ENCODE measurements at regions not wholly inside any gene's neighbourhood (a gene's known extent, or its start where the extent isn't known, plus 50 kb on each side); places are given as distances from the start of the nearest gene placed in this dataset.

DNA sequence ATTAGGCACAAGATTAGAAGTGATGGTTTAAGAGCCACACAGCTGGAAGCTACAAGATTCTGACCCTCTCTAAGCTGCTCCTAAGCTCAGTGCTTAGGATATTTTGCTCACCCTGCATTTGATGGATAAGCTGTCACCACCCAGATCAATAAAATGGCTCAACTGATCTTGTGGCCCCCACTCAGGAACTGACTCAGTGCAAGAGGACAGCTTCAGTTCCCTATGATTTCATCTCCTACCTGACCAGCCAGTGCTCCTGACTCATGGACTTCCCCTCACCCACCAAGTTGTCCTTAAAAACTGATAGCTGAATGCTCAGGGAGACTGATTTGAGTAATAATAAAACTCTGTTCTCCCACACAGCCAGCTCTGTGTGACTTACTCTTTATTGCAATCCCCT is 833.8 kb downstream of the GRID1 start:
- H3K27ac ChIP-seq = no peak overlapping the region
- no peaks in the 10 kb centered on the region for H3K4me1 ChIP-seq
- intact Hi-C loops (cut with DNase I) = no loop called here
- ATAC-seq (no peak), DNase-seq (no peak)
- peaks cover 0 to 2% (median 1%) of the 10 kb centered on the region in 3 donors for H3K27me3 ChIP-seq (ENCODE audit: insufficient read depth in 3 of 3, low read length in 2 of 3)
- no peaks in the 10 kb centered on the region for H3K36me3 ChIP-seq (ENCODE audit: insufficient read depth in 1 of 2, low read depth in 1 of 2)
- no peak overlapping the region for H3K4me3 ChIP-seq
- no peaks in the 10 kb centered on the region for H3K9me3 ChIP-seq
- TF ChIP-seq, protein P1, sequence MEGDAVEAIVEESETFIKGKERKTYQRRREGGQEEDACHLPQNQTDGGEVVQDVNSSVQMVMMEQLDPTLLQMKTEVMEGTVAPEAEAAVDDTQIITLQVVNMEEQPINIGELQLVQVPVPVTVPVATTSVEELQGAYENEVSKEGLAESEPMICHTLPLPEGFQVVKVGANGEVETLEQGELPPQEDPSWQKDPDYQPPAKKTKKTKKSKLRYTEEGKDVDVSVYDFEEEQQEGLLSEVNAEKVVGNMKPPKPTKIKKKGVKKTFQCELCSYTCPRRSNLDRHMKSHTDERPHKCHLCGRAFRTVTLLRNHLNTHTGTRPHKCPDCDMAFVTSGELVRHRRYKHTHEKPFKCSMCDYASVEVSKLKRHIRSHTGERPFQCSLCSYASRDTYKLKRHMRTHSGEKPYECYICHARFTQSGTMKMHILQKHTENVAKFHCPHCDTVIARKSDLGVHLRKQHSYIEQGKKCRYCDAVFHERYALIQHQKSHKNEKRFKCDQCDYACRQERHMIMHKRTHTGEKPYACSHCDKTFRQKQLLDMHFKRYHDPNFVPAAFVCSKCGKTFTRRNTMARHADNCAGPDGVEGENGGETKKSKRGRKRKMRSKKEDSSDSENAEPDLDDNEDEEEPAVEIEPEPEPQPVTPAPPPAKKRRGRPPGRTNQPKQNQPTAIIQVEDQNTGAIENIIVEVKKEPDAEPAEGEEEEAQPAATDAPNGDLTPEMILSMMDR (IDR thresholded peaks at IDR 0.05) = no peak

DNA sequence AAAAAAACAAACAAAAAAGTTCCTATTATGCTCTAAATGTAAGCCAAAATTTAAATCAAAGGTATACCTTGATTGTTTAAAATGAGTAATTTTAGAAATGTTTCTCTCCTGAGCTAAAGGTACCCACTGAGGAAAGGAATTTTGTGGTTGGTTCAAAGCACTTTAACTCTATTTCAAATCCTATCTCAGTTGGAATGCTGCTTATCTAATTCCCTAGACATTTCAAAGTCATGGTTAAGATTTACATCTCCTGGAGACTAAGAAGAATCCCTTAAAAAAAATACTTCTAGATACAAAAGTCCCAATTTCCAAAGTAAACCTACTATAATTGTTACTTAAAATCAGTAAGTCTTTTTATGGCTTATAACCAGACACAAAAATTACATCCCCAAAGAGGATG is 830.7 kb downstream of the GRID1 start:
- H3K4me3 ChIP-seq = no peak overlapping the region
- no peaks in the 10 kb centered on the region for H3K36me3 ChIP-seq (ENCODE audit: insufficient read depth in 1 of 2, low read depth in 1 of 2)
- no peaks in the 10 kb centered on the region for H3K4me1 ChIP-seq
- ATAC-seq (no peak), DNase-seq (no peak)
- intact Hi-C loops (cut with DNase I) = no loop called here
- no peaks in the 10 kb centered on the region for H3K9me3 ChIP-seq
- peaks cover 0 to 2% (median 1%) of the 10 kb centered on the region in 3 donors for H3K27me3 ChIP-seq (ENCODE audit: insufficient read depth in 3 of 3, low read length in 2 of 3)
- TF ChIP-seq, protein P1 (IDR thresholded peaks at IDR 0.05) = no peak
- no peak overlapping the region for H3K27ac ChIP-seq

DNA sequence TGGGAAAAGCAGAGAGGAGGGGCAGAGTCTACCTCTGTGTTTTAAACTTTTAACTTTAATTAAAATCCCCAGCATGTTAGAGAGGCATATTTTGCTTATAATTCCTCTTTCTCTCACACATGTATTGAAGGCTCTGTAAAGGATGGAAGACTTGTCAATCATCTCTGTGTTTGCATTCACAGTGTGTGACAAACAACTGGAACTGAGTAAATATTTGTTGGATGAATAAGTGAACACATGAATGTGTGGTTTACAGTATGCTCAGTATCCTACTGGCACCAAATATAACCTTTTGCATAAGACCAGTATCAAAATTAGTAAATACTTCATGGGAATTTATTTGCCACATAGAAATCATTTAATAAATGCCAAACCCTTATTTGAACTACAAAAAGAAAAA is 829.0 kb downstream of the GRID1 start:
- H3K27me3 ChIP-seq (ENCODE audit: insufficient read depth in 3 of 3, low read length in 2 of 3) = peaks cover 0 to 2% (median 1%) of the 10 kb centered on the region in 3 donors
- H3K9me3 ChIP-seq = no peaks in the 10 kb centered on the region
- H3K4me1 ChIP-seq = no peaks in the 10 kb centered on the region
- H3K36me3 ChIP-seq (ENCODE audit: insufficient read depth in 1 of 2, low read depth in 1 of 2) = no peaks in the 10 kb centered on the region
- ATAC-seq (no peak), DNase-seq (no peak)
- H3K4me3 ChIP-seq = no peak overlapping the region
- TF ChIP-seq, protein P1 (IDR thresholded peaks at IDR 0.05) = no peak
- no peak overlapping the region for H3K27ac ChIP-seq
- intact Hi-C loops (cut with DNase I) = no loop called here

DNA sequence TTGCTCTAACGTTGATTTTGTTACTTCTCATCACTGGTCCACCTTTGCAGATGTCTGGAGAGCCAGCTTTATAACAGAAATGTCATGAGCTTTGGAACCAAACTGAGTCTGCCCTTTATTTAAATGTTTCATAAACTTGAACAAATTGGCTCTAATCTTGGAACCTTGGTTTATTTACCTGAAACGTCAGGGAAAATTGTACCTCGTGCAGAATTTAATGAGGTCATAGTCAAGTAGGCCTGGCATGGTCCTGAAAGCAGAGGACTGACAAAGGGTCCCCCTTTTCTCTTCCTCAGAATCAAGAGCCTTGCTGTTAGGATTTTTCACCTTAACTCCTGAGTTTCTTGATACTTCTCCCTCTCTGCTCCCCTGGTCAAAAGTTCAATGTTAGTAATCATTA is 828.0 kb downstream of the GRID1 start:
- Histone ChIP-seq H3K27me3 (ENCODE audit: insufficient read depth in 3 of 3, low read length in 2 of 3) (peaks cover 0 to 2% (median 0%) of the 10 kb centered on the region in 3 donors), H3K4me1 (no peaks in the 10 kb centered on the region), H3K4me3 (no peak overlapping the region), H3K27ac (no peak overlapping the region), H3K9me3 (no peaks in the 10 kb centered on the region), H3K36me3 (ENCODE audit: insufficient read depth in 1 of 2, low read depth in 1 of 2) (no peaks in the 10 kb centered on the region)
- DNase-seq (no peak), ATAC-seq (no peak)
- 66 to 82% (median 74%) methylated on average over 3 of the region's 3 CpGs for WGBS, 3 donors
- intact Hi-C loops (cut with DNase I) = no loop called here
- TF ChIP-seq, protein P1 (IDR thresholded peaks at IDR 0.05) = no peak

DNA sequence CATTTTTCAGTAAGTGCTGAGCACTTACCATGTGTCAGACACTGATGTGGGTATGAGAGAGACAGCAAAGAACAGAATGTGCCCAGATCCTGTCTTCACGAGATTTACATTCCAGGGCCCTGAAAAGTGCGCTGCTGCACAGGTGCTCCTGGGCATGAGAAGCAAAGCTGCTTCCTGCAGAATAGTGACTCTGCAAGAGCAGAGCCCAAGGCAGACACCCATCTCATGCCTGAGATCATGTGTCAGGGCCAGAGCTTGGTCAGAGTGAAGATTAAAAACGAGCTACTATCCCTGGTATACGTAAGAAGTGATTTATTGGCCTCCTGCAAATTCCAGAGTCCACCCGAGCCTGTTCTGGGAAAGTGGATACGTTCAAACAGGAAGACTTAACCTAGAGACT is 824.4 kb downstream of the GRID1 start:
- Histone ChIP-seq H3K4me1 (no peaks in the 10 kb centered on the region), H3K27ac (no peak overlapping the region), H3K4me3 (no peak overlapping the region), H3K9me3 (no peaks in the 10 kb centered on the region), H3K27me3 (ENCODE audit: insufficient read depth in 3 of 3, low read length in 2 of 3) (no peaks in the 10 kb centered on the region), H3K36me3 (ENCODE audit: insufficient read depth in 1 of 2, low read depth in 1 of 2) (no peaks in the 10 kb centered on the region)
- peak in 2 of 4 donors; percentile 34 to 73 for ATAC-seq
- WGBS, 3 donors = 21 to 30% (median 27%) methylated on average over 6 of the region's 6 CpGs
- TF ChIP-seq, protein P1 (IDR thresholded peaks at IDR 0.05) = no peak
- intact Hi-C loops (cut with DNase I) = no loop called here
- no peak for DNase-seq

Measured in psoas muscle (tissue), 7 donors.